HG03378 (cell line): ENCODE measurements at regions not wholly inside any gene's neighbourhood (a gene's known extent, or its start where the extent isn't known, plus 50 kb on each side); places are given as distances from the start of the nearest gene placed in this dataset.

Experiments
- ATAC-seq: cut with Tn5 transposase; IDR thresholded peaks from one replicate; pipeline ENCODE4 v1.9.1; 2021; ENCODE audit warnings: mild to moderate bottlenecking, moderate library complexity; ENCODE audit not compliant: unreplicated experiment

DNA sequence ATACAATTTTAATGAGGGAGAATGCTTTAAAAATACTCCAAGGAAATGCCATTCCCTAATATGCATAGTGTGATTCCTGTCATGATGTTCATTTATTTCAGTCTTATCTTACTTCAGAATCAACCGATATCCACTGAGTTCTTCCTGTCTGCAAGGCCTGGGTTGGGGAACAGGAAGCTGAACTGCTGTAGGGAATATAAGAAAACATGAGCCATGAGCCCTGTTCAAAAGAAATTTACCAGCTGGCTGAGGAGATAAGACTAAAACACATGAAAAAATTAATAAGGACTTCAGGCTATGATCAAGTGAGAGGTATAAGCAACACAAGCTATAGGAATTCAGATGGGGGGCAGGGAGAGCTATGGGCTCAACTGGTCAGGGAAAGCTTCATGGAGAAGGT, 184.7 kb downstream of the PLPP4 start:
- ATAC-seq: no peak

DNA sequence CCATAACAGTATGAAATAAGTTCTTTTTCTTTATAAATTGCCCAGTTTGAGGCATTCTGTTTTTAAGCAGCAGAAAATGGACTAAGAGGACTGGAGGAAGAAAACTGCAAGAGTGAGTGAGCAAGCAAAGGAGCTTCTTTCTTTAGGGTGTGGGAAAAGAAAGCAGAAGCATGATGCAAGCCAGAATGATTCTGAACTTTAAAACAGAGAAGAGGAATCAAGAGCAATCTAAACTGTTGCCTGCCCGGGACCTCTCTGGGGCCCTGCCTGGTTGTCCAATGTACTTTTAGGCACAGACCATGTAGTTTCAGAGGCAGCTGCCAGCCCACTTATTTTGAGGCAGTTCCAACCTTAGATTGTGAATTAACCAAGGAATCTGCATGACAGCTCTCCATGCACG, 186.3 kb downstream of the PLPP4 start:
- ATAC-seq: no peak

DNA sequence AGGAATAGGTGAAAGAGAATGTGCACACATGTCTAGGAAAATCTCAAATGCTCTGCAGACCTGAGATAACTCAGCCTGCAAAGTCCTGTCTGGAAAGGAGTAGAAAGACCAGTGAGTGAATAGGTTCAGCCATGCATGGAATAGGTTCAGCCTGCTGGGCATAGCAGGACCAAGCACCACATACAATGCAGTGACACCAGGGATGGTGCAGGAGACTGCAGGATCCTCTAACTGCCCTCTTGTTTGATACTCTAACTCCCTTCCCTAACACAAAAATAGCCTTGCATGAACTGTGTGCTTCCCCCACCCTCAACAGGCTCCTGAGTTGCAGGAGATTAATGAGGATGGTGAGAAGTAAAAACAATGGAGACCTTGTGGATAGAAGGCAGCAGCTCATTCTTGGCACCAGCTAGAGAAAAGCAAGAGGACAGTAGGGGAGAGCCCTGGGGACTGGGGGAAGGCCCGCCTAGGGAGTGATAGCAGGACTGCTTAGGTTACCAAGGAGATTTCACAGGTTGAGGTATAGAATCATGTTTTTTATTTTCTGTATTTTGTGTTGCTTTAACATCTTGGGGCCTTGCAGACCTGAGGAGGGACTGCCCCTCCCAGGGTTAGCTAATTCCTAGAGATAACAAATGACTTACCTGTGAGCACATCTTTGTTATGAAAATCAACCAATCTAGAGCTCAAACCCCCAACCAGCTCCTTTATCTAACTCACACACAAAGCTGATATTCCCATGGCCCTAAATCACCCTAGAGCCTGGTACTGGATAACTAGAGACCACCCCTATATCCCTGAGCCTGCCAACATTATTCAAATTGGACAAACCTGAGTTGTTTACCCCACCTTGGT, 187.8 kb downstream of the PLPP4 start:
- ATAC-seq: no peak

DNA sequence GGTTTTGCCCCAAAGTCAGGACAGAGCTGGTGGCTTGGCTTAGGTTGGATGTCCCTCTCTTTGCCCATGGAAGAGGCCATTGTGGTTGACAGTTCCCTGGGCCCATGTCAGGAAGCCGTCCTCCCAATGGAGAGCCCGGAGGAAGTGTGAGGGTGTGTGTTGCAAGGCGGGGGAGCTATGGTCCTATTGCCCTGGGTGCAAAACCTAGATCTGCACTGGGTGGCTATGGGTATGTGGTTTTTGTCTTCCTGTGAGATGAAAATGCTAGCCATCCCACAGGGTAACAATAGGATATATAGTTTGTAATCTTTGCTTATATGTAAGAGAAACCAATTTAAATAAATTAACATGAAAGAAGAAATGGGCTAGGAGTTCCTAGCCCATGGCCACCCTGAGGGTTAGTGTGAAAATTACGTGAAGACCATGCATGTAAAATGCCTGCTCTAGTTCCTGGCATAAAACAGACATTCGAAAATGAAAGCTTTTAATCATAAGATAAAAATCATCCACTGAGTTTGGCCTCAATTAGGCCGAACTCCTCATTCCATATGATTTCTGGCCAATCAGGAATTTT, 189.2 kb downstream of the PLPP4 start:
- ATAC-seq: no peak

DNA sequence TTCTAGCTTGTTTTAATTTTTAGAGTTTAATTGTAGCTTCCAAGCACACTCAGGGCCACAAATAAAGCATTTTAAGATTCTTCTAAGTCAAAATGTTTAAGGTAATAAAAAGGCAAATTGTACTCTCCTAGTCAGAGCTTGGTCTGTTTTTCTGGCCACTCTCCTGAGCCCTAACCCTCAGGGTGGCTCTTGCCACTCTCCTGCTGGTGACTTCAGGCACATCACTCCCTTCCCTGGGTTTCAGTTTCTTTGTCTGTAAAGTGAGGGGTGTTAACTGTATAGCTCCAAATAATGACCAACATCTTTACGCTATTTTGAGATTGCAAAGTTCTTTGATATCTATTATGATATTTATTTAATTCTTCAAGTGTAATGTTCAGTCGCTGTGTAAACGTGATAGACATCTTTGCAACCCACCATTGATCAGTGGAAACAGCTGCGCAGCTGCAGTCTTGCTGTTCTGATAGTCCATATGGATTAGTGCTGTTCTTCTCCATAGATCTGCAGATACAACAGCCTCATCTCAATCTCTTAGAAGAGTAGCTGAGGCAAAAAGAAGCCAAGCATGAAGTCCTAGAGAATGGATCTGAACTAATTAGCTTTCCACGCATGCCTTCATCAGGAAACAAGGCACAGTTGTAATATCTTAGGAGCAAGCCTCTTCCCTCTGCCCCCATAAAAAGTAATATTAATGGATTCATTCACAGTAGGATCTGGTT, 189.9 kb downstream of the PLPP4 start:
- no peak for ATAC-seq

DNA sequence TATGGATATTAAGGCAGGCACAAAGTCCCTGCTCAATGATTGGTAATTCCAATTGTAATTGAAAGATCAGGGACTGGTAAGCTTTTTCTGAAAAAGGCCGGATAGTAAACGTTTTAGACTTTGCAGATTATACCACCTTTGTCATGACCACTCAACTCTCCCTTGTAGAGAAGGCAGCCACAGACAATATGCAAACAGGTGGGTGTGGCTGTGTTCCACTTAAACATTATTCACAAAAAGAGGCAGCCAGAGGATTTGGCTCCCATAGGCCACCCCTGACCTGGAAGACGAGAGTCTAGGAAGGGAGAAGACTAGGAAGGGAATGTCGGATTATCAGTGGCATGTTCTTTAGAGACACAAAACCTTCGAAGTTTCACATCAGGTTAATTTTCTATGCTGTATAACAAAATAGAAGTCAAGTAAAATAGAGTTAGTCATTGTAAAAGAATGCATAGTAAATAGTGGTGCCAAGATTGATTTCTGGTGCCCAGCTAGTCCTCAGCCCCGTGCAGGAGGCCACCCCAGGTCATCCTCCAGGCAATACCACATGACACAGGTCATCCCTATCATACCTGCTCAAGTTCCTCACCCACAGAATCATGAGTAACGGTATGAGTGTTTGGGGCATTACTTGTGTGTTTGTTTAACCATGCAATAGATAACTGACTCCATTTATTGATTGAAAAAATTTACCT, 193.8 kb downstream of the PLPP4 start:
- ATAC-seq: no peak

DNA sequence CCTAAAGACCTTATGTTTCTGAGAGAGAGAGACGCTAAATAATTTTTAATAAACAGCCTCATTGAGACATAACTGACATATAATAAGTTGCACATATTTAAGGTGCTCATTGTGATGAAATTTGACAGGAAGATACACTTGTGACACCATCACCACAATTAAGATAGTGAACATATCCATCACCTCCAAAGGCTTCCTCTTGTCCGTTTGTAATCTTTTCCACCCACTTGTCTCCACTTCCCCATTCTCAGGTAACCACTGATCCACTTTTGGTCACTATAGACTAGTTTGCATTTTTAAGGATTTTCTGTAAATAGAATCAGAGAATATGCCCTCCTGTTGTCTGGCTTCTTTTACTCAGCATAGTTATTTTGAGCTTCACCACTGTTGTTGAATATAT, 195.1 kb upstream of the WDR11 start:
- ATAC-seq: no peak

DNA sequence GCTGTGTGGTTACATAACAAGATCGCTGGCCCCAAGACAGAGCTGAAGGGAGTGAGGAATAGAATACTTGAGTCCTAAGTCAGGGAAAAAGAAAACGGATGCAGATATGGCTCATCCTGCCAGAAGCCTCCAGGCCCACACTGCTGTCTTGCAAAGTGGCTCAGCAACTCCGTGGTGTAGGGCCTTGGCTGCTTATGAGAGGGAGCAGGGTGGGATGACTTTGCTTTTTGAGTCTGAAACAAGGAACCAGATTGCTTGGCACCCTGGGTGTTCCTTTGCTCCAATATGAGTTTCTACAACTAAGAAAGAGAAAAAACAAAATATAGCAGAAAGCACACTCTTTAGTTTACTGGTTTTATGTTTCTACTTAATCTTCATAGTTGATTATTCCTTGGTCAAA, 193.8 kb upstream of the WDR11 start:
- ATAC-seq: no peak

DNA sequence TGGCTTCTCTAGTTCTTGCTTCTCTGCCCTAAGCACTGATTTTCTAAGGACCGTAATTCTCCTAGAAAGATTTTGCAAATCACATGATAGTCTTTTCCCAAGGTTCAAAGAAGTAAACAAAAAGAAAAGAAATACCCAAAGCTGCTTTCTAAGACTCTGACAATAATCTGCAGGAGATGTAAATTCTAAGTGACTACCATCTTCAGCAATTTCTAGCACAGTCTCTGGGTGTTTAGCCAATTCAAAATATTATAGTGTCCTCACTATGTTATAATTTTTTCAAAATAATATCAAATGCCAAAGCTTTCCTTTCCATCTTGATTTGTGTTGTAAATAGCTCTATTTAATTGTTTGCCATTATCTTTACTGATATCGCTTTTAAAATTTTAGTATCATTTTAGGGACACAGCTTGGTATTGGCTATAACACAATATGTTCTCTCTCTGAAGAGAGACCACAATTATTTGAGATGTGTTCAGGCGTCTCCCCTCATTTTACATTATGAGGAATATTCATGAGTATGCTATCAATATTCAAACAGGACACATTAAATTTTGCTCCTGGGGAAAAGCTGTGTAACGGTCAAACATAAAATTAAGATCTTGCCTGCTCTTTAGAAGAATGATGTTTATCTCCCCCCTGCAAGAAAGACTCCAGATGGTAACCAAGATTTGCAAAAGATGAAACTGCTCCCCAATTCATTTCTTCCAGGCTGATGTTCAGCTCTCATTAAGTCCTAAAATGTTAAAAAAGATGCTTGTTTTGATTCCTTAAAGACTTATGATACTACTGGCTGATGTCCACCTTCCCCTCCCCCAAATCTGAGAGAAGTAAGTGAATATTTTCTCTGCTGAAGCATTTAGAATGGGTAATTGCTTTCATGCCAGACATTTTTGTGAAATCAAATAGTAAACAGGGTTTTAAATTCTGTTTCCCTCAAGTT, 191.9 kb upstream of the WDR11 start:
- no peak for ATAC-seq

DNA sequence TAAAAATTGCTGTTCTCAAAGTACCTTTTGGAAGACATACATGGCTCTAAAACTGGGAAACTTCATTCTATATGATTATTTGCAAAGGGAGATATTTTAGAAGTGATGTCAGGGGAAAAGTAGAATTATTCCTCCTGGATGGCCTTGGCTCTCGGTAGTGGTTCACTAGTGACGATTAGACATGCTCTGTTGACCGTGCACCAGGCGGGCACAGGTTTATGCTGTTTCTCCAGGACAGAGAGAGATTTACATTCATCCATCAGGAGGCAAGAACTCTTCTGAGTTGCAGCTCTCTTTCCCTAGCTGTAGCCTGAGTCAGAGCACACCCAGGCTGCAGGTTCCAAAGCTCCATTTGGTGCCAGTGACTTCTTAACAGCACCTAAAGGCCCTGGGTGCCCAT, 184.9 kb upstream of the WDR11 start:
- ATAC-seq: no peak

DNA sequence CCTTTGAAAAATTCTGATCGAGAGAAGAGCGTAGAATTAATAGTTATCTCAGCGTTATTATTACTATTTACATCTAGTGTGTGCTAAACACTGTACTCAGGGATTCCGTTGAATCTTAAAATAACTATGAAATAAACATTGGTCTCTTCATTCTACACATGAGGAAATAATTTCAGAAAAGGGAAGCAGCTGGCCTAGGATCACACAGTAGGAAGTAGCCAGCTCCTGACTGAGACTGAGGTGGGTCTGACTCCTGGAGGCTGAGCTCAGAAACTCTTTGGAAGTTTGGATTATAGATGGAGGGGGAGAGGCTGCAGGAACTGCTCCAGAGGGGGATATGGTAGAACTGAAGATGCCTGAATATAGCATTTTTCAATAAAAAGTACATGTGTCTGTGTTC, 183.9 kb upstream of the WDR11 start:
- no peak for ATAC-seq

DNA sequence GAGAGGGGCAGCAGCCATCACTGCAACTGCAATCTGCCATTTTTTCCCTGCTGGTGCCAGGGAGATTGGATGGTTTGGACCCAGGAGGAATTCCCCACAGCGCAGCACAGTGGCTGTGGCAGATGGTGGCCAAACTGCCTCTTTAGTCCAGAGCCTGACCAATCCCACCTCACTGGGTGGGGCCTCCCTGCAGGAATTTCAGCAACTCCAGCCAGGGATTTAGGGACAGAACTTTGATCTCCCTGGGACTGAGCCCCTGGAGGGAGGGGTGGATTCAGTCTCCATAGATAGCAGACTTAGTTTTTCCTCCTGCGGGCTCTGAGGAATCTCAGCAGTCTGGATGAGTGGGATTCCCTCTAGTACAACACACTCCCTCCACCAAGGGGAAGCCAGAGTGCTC, 179.7 kb upstream of the WDR11 start:
- ATAC-seq: no peak

DNA sequence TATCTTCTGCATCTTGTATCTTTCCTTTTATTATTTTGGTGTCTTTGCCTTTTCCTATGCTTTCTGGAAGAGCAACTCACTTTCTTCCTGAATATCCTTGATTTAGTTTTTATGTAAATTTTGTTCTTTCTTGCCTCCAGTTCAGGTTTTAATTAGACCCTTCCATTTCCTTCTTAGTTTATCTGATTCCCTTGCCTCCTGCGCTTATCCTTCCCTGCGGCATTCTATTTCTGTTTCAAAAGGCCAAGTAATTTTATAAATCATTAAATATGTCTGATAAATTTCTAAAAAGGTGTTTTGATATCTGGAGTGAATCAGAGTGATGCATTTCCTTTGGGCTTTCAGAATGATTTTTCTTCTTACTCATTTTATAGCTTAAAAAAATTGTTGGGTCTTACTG, 167.7 kb upstream of the WDR11 start:
- no peak for ATAC-seq

DNA sequence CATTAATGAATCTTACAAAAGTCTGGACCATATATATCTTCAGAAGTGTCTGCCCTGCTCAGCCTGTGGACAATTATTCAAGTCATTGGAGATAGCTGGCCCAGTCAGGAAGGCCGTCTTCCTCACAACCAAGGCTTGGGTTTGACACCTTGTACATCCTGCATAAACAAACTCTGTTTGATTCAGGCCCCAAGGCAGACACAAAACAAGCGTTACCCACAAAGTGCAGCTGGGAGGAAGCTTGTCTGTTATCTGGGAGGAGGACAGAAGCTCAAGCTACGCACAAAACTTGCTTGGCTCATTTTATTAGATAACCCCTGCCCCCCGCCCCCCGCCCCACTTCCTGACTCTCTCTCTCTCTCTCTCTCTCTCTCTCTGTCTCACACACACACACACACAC, 166.9 kb upstream of the WDR11 start:
- no peak for ATAC-seq

DNA sequence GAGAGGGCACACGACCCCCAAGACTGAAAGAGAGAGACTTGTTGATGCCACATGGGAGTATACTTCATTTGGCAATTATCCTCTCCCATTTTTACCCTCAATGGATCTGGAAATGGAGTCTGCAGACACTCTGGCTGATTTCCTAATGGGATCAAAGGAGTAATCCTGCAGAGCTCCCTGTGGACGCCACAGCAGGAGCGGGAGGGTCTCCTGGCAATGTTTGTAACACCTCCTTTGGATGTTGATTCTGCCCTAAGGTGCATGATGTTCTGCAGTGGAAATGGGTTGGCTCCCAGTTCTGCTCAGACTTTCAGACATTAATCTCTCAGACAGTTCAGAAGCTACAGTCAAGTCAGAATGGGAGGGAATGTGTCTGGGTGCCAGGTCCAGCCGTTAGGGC, 166.0 kb upstream of the WDR11 start:
- ATAC-seq: no peak

DNA sequence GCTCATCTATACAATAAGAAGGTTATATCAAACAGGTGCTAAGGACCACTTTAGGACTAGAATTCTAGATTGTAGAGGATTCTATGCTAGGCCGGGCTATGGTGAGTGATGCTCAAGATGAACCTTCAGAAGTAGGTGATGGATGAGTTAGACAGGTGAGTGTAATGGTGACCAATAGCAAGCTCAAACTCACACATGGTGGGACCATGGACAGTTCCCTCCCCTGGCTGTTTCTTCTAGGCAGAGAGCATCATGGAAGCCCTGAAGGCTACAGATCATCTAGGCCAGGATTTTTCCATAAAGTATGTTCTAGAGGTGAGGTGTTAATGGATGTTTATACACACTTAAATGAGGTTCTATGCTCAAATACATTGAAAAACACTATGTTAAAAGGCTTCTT, 162.2 kb upstream of the WDR11 start:
- ATAC-seq: no peak

DNA sequence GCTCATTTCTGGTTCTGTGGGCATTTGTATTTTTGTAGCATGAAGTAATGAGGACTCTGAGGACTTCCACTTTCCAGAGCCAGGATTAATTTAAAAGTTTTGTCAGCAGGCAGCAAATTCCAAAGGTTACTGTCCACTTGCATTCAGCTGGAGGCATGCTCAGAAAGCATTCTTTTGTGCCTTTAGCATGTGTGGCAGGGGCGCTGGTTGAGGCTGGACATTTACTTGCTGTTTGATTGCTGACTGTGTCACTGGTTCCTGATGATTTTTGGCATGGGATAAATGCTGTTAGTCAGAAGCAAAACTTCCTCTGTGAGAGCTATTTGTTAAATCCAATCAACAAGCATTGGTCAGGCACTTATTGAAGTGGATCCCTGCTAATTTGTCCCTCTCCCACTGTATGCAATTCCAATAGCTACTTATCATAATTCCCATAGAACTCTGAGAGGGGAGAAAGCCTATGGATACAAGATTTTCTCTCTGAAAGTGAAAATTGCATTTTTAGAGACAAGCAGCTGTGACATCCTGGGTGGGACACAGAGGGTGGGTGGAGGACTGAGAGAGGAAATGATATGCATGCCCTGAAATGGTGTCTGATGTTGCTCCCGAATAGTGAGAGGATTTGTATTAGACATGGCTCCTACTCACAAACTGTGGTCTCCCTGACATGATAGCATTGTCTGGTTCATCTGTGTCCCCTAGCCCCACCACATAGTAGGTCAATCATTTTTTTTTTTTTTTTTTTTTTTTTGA, 161.2 kb upstream of the WDR11 start:
- ATAC-seq: no peak

DNA sequence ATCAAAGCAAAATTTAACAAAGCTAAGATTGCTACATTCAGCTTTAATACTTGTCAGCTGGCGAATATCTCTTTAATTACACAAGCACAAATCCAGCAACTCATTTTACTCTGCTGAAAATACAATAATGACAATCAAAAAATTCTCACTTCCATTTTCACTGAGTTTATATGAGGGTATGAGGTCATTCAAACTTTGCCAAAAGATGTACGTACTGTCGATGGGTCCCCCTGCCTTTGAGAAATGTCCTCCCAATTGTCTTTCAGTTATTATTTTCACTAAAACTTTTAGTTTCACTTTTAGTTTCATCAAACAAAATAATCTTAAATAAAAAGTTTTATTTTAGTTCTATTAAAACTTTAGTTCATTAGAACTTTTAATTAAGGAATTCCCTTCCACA, 159.5 kb upstream of the WDR11 start:
- ATAC-seq: no peak

DNA sequence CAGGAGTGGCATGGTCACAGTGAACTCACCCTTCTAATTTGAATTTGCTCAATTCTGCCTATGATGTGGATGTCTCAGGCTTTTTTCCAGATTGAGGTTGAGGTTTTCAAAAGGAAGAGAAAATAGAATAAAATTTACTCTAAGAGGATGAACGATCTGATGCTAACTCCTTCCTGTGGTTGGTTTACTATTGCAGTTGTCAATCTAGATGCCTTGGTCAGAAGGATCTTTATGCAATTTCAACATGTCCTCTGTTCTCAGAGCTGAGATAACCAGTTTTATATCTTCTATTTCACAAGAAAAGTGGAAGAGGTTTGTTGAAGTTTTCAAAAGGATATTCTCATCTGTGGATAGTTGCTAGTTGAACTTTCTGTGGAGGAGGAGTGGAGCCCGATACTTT, 150.7 kb upstream of the WDR11 start:
- no peak for ATAC-seq

DNA sequence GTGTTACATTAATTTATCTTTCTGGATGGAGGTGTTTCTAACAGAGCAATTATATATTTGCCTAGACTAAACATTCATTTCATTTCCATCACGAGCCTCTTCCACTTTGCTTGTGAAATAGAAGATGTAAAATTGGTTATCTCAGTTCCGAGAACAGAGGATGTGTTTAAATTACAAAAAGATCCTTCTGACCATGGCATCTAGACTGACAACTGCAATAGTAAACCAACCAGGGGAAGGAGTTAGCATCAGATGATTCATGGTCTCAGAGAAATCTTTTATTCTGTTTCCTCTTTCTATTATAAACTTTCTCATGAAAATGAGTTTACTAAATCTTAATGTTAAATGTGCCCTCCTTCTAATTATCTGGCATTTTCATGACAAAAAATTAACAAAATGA, 149.8 kb upstream of the WDR11 start:
- ATAC-seq: no peak
